22Rv1 (cell line): ENCODE measurements at regions not wholly inside any gene's neighbourhood (a gene's known extent, or its start where the extent isn't known, plus 50 kb on each side); places are given as distances from the start of the nearest gene placed in this dataset.
"Not testable (repeated sequence)": the region's sequence is repeated elsewhere in the genome, so short reads cannot be mapped to it uniquely, and the experiment has no call there.

Source experiments
- H3K27ac ChIP-seq: fragments of 450-650 bp; 2 replicates; pipeline ENCODE4 v1.5.1; 2017
- ZFX ChIP-seq: fragments of 450-650 bp; IDR thresholded peaks from 2 replicates; pipeline ENCODE4 v1.6.1; 2017; ENCODE audit warnings: antibody characterized with exemption, borderline replicate concordance
- TF ChIP-seq, protein P1 (sequence below): fragments of 450-650 bp; IDR thresholded peaks from 2 replicates; pipeline ENCODE4 v1.5.1; 2017; ENCODE audit warnings: mild to moderate bottlenecking

DNA sequence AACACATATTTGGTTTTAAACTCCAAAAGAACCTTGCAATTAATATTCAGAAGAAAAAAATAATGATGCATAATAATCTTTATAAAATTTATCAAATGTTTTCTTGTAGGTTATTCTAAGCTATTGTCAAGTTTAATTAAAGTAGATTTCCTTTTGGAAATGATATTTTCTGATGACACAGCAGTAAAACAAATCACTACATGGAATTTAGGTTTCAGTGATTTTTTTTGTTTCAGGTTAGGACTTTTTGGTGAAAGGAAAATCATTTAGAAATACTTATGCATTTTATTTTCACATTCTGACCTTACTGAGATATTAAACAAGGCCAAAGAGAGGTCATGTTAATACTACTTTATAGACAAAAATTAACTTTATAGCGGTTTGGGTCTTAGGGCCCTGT lies 1067.2 kb downstream of the TMTC2 start:
- no peak for TF ChIP-seq ZFX
- TF ChIP-seq, protein P1, sequence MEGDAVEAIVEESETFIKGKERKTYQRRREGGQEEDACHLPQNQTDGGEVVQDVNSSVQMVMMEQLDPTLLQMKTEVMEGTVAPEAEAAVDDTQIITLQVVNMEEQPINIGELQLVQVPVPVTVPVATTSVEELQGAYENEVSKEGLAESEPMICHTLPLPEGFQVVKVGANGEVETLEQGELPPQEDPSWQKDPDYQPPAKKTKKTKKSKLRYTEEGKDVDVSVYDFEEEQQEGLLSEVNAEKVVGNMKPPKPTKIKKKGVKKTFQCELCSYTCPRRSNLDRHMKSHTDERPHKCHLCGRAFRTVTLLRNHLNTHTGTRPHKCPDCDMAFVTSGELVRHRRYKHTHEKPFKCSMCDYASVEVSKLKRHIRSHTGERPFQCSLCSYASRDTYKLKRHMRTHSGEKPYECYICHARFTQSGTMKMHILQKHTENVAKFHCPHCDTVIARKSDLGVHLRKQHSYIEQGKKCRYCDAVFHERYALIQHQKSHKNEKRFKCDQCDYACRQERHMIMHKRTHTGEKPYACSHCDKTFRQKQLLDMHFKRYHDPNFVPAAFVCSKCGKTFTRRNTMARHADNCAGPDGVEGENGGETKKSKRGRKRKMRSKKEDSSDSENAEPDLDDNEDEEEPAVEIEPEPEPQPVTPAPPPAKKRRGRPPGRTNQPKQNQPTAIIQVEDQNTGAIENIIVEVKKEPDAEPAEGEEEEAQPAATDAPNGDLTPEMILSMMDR: no peak
- H3K27ac ChIP-seq: no peak overlapping the region

DNA sequence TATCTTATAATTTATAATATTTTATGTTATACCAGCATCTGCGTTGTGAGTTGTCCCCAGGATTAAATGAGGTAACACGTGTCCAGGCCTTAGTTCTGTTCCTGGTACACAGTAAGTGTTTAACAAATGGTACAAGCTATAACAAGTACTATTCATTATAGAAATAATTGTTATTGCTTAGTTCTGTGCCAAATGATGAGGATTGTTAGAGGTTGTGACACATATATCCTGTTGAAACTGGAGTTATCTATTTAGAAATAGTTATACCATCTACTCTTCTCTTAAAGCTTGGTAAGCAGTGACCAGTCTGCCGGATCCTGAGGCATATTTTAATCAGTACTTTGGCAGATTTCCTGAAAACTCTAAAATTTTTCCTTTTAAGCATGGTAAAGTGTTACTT lies 1066.5 kb downstream of the TMTC2 start:
- TF ChIP-seq, protein P1: no peak
- TF ChIP-seq ZFX: no peak
- H3K27ac ChIP-seq: no peak overlapping the region

DNA sequence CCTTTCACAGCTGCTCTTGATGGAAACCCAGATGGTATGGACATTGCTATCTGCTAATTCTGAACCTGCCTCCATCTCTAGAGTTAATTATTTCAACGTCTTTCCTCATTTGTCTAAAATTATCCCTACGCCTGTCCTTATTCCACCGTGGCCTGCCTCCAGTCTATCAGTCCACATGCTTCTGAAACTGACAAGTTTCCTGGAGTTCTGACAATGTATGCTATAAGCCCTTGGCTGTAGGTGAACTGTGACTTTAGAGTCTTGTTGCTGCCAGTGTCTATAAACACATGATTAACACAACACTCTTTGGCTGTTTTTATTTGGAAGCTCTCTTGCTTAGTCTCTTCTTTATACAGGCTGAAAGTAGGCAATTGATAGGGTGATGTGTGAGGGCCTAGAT lies 1052.9 kb downstream of the TMTC2 start:
- no peak overlapping the region for H3K27ac ChIP-seq
- TF ChIP-seq, protein P1: no peak
- no peak for TF ChIP-seq ZFX

DNA sequence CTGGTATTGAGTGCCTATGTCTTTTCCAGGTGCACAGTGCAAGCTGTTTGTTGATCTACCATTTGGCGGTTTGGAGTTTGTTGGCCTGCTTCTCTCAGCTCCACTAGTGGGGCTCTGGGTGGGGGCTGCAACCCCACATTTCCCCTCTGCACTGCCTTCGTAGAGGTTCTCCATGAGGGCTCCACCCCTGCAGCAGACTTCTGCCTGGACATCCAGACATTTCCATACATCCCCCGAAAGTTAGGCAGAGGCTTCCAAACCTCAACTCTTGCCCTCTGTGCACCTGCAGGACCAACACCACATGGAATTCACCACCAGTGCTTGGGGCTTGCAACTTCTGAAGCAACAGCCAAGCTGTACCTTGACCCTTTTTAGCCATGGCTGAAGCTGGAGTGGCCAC lies 1024.1 kb downstream of the TMTC2 start:
- H3K27ac ChIP-seq: no peak overlapping the region
- no peak for TF ChIP-seq ZFX
- TF ChIP-seq, protein P1: no peak

DNA sequence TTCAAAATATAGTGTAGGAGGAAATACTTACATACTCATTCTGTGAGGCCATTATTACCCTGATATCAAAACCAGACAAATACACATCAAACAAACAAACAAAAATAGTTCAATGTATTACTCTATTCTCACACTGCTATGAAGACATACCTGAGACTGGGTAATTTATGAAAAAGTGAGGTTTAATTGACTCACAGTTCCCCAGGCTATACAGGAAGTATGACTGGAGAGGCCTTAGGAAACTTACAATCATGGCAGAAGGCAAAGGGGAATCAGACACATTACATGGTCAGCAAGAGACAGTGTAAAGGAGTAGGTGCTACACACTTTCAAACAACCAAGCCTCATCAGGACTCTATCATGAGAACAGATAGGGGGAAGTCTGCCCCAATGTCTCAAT lies 1023.2 kb downstream of the TMTC2 start:
- H3K27ac ChIP-seq: no peak overlapping the region
- TF ChIP-seq, protein P1: no peak

DNA sequence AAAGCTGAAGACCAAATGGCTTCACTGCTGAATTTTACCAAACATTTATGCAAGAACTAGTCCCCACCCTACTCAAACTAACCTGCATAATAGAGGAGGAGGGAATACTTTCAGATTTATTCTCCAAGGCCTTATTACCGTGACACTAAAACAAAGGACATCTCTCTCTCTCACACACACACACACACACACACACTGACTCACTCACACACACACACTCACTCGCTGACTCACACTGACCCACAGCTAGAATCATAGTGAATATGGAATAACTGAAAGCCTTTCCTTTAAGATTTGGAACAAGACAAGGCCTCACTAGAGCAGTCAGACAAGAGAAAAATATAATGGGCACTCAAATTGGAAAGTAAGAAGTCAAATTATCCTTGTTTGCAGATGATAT lies 1014.1 kb downstream of the TMTC2 start:
- TF ChIP-seq, protein P1: no peak
- no peak for TF ChIP-seq ZFX
- H3K27ac ChIP-seq: no peak overlapping the region

DNA sequence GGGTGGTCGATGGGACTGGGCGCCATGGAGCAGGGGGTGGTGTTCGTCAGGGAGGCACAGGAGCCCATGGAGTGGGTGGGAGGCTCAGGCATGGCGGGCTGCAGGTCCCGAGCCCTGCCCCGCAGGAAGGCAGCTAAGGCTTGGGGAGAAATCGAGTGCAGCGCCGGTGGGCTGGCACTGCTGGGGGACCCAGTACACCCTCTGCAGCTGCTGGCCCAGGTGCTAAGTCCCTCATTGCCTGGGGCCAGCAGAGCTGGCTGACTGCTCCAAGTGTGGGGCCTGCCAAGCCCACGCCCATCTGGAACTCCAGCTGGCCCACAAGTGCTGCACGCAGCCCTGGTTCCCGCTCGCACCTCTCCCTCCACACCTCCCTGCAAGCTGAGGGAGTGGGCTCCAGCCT lies 1009.6 kb downstream of the TMTC2 start:
- not testable (repeated sequence) for H3K27ac ChIP-seq

DNA sequence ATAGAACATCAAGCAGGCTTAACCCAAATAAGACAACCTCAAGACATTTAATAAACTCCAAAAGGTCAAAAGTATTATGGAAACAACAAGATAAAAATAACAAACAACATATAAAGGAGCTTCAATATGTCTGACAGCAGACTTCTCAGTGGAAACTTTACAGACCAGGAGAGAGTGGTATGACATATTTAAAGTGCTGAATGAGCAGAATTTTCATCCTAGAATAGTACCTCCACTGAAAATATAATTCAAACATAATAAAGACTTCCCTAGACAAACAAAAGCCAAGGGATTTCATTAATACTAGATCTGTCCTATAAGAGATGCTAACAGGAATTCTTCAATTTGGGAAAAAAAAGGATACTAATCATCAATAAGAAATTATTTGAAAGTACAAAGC lies 1005.0 kb downstream of the TMTC2 start:
- TF ChIP-seq, protein P1: no peak
- no peak for TF ChIP-seq ZFX
- H3K27ac ChIP-seq: no peak overlapping the region
